ENCODE measurements at regions not wholly inside any gene's neighbourhood (a gene's known extent, or its start where the extent isn't known, plus 50 kb on each side); places are given as distances from the start of the nearest gene placed in this dataset.

DNA sequence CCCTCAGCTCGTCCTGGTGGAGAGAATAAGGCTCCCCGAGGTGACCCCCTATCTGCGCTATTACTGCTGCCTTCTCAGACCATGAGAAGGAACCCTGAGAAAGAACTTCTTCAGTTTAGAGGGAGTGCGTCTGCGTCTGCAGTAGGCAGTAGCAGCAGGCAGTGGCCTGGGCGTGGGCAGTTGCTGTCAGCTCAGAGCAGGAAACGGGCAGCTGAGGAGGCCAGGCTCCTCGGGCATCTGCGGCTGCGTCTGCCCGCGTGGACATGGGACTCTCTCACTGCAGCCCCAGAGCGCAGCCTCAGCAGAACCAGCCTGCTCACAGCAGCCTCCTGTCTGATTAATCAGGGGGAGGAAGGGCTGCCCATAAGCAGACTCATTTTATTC lies 49.8 kb upstream of the FCN1 start:
- peaks cover 0 to under 1% (median 0%) of the 10 kb centered on the region in 3 donors for H3K4me1 ChIP-seq
- H3K27ac ChIP-seq = no peak overlapping the region
- no peak for DNase-seq
- 46 to 63% methylated on average over 1 to 9 of the region's 13 CpGs for WGBS, 2 donors
- intact Hi-C loops (cut with DNase I) = no loop called here
- no peaks in the 10 kb centered on the region for H3K9me3 ChIP-seq
- TF ChIP-seq, protein P1, sequence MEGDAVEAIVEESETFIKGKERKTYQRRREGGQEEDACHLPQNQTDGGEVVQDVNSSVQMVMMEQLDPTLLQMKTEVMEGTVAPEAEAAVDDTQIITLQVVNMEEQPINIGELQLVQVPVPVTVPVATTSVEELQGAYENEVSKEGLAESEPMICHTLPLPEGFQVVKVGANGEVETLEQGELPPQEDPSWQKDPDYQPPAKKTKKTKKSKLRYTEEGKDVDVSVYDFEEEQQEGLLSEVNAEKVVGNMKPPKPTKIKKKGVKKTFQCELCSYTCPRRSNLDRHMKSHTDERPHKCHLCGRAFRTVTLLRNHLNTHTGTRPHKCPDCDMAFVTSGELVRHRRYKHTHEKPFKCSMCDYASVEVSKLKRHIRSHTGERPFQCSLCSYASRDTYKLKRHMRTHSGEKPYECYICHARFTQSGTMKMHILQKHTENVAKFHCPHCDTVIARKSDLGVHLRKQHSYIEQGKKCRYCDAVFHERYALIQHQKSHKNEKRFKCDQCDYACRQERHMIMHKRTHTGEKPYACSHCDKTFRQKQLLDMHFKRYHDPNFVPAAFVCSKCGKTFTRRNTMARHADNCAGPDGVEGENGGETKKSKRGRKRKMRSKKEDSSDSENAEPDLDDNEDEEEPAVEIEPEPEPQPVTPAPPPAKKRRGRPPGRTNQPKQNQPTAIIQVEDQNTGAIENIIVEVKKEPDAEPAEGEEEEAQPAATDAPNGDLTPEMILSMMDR (IDR thresholded peaks at IDR 0.05) = no peak
- no peak for TF ChIP-seq POLR2A (IDR thresholded peaks at IDR 0.05)
- H3K4me3 ChIP-seq = no peak overlapping the region
- H3K27me3 ChIP-seq = peaks cover 0 to 95% (median 0%) of the 10 kb centered on the region in 4 donors
- no peaks in the 10 kb centered on the region for H3K36me3 ChIP-seq

DNA sequence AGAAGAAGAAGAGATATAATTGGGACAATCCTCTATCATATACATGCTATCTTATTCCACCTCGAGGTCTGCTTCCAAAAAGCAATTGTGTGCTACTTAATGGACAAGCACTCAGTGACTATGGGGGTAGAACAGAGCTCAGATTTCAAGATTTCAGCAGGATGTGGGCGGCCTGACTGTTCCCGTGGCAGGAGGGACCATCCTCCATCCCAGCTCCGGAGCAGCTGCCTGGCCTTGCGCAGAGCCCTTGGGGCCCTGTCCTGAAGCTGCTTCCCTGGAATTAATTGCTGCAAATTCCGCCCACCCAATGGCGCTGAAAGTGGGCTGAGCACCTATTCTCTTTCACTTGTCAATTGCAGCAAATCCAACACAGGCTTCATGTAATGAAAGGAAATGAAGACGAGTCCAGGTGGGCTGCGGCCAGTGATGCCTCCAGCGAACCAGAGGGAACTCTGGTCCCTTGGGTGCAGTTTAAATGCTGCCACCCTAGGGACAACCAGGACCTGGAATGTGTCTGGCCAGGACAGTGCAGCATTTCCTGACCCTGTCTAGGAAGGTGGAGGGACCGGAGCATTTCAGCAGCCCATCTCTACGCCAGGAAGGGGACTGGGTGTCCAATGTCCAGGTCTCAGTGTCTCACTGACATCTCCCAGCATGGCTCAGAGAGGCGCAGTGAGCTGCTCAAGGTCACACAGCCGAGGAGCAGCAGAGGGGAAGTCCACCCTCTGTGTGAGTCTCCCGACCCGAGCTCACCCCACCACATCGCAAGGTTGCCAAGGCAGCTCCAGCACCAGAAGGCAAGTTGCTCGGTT lies 50.5 kb upstream of the FCN1 start:
- WGBS, 2 donors = 48 to 50% methylated on average over 11 of the region's 18 CpGs
- Histone ChIP-seq H3K36me3 (no peaks in the 10 kb centered on the region), H3K27me3 (peaks cover 0 to 96% (median 0%) of the 10 kb centered on the region in 4 donors), H3K4me3 (no peak overlapping the region), H3K4me1 (no peaks in the 10 kb centered on the region), H3K9me3 (no peaks in the 10 kb centered on the region), H3K27ac (no peak overlapping the region)
- intact Hi-C loops (cut with DNase I) = no loop called here
- no peak for DNase-seq
- TF ChIP-seq, protein P1 (IDR thresholded peaks at IDR 0.05) = no peak
- no peak for TF ChIP-seq POLR2A (IDR thresholded peaks at IDR 0.05)

DNA sequence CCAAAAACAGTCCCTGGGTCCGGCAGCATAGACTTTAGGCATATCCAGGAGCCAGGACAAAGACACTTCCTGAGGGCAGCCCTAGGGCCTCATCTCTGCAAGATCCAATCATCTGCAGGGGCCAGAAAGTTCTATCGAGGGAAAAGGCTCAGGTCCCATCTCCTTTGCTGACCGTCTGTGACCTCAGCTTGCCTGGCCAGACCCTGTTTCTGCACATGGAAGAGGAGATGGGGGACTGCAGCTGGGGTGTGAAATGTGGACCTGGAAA lies 51.0 kb upstream of the FCN1 start:
- no peak for DNase-seq
- intact Hi-C loops (cut with DNase I) = no loop called here
- Histone ChIP-seq H3K9me3 (no peaks in the 10 kb centered on the region), H3K4me3 (no peak overlapping the region), H3K27ac (no peak overlapping the region), H3K4me1 (no peaks in the 10 kb centered on the region), H3K27me3 (peaks cover 0 to 92% (median 0%) of the 10 kb centered on the region in 4 donors), H3K36me3 (no peaks in the 10 kb centered on the region)
- no CpG with 5 or more reads among the region's 3 CpGs for WGBS, 2 donors
- TF ChIP-seq POLR2A (IDR thresholded peaks at IDR 0.05) = no peak
- TF ChIP-seq, protein P1 (IDR thresholded peaks at IDR 0.05) = no peak

DNA sequence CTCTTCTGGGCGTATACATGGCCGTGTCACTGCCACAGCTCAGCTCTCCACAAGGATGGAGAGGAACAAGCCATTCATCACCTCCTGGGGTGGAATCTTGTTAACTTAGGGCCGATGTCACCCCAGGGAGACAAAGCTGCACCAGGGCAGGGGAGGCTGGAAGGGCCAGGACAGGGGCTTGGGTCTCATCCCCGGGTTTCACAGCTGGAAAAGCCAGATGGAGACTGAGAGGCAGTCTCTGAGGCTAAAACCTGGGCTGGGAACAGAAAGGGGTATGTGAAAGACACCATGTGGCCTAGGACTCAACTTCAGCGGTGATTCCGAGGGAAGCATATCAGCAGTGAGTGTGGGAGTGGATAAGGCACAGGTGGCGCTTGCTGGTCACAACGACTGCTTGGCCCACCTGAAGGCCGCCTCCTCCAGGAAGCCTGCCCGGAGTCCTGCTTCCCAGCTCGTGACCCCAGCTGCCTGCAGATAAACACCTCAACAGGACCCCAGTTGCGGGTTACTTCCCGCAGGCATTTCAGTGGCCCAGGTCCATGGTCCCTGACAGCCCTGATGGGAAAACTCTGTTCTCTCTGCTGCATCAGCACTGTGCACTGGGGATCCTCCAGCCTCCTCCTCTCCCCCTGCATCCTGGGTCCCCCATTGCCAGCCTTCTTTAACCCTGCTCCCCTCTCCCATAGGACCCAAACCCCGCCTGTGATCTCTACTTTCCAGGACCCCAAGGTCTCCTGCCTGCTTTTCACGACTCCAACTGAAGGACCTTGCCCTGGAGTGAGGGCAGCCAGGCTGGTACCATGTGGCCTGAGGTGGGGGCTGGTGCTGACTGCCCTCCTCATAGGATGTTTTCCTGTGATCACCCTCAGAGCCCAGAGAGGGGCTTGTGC lies 51.7 kb upstream of the FCN1 start:
- TF ChIP-seq, protein P1 (IDR thresholded peaks at IDR 0.05) = no peak
- no peak for TF ChIP-seq POLR2A (IDR thresholded peaks at IDR 0.05)
- H3K4me3 ChIP-seq = no peak overlapping the region
- H3K4me1 ChIP-seq = no peaks in the 10 kb centered on the region
- H3K9me3 ChIP-seq = no peaks in the 10 kb centered on the region
- WGBS, 2 donors = 47 to 85% methylated on average over 3 to 11 of the region's 15 CpGs
- H3K36me3 ChIP-seq = no peaks in the 10 kb centered on the region
- DNase-seq = no peak
- peaks cover 0 to 86% (median 0%) of the 10 kb centered on the region in 4 donors for H3K27me3 ChIP-seq
- intact Hi-C loops (cut with DNase I) = no loop called here
- H3K27ac ChIP-seq = no peak overlapping the region

DNA sequence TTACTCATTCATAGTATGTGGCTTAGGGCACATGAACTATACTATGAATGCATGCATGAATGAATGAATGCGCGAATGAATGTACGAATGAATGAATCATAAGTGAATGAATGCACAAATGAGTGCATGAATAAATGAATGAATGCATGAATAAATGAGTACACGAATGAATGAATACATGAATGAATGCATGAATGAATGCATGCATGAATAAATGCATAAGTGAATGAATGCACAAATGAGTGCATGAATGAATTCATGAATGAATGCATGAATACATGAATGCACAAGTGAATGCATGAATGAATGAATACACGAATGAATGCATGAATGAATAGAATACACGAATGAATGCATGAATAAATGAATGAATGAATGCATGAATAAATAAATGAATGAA lies 52.5 kb upstream of the FCN1 start:
- no peak overlapping the region for H3K27ac ChIP-seq
- H3K27me3 ChIP-seq = peaks cover 0 to 81% (median 0%) of the 10 kb centered on the region in 4 donors
- no peak overlapping the region for H3K4me3 ChIP-seq
- 85% methylated on average over 6 of the region's 6 CpGs for WGBS, 2 donors
- H3K9me3 ChIP-seq = no peaks in the 10 kb centered on the region
- TF ChIP-seq, protein P1 (IDR thresholded peaks at IDR 0.05) = no peak
- TF ChIP-seq POLR2A (IDR thresholded peaks at IDR 0.05) = no peak
- intact Hi-C loops (cut with DNase I) = no loop called here
- no peaks in the 10 kb centered on the region for H3K4me1 ChIP-seq
- no peak for DNase-seq
- H3K36me3 ChIP-seq = no peaks in the 10 kb centered on the region
